ENCODE measurements at regions not wholly inside any gene's neighbourhood (a gene's known extent, or its start where the extent isn't known, plus 50 kb on each side); places are given as distances from the start of the nearest gene placed in this dataset.

- WGBS (ENCODE audit: low lambda C conversion rate), result 0% methylated on average over 2 of the region's 2 CpGs
- POLR2A ChIA-PET, result no interaction called here
Measured at GRCh38 chr14:97100306-97100705, 303.1 kb downstream of the VRK1 start.

More at GRCh38 chr14:97100306-97100705, 303.1 kb downstream of the VRK1 start:
- Histone ChIP-seq H3K4me1 (ENCODE audit: insufficient read depth, low read length) (no peaks in the 10 kb centered on the region), H3K4me3 (replicated peaks in 1 of 3; ENCODE audit: insufficient read depth in 1 of 3, low read depth in 2 of 3, low read length in 3 of 3) (no peak overlapping the region), H3K27me3 (ENCODE audit: control insufficient read depth in 1 of 2, insufficient read depth in 2 of 2, low read length in 2 of 2) (peaks cover 0 to 17% of the 10 kb centered on the region in 2 experiments; a peak in 2 of 5 replicates), H3K9ac (ENCODE audit: insufficient read depth, low read depth, low read length) (no peak overlapping the region), H4K20me1 (ENCODE audit: insufficient read depth, low read length) (no peaks in the 10 kb centered on the region), H3K4me2 (ENCODE audit: low read depth, low read length) (no peak overlapping the region), H3K27ac (ENCODE audit: extremely low read length, insufficient read depth, low read length) (no peak overlapping the region), H2AFZ (ENCODE audit: low read length) (no peak overlapping the region), H3K9me3 (ENCODE audit: low read length) (no peaks in the 10 kb centered on the region), H3K36me3 (replicated peaks in 1 of 2; ENCODE audit: control insufficient read depth in 1 of 2, insufficient read depth in 2 of 2, low read length in 2 of 2) (no peaks in the 10 kb centered on the region), H3K79me2 (ENCODE audit: insufficient read depth, low read length) (no peaks in the 10 kb centered on the region)
- DNase-seq (ENCODE audit: low spot score) (no peak), ATAC-seq (no peak), FAIRE-seq (no peak)
- no peak for TF ChIP-seq ZNF326 (CRISPR knock-in tag; IDR thresholded peaks at IDR 0.05; ENCODE audit: borderline replicate concordance)
- TF ChIP-seq ZNF639 (CRISPR knock-in tag; conservative IDR thresholded peaks at IDR 0.05), result no peak
- TF ChIP-seq ZNF788 (CRISPR knock-in tag; IDR thresholded peaks at IDR 0.05; ENCODE audit: borderline replicate concordance), result no peak
- TF ChIP-seq FOSL1 (CRISPR knock-in tag; IDR thresholded peaks at IDR 0.05; ENCODE audit: borderline replicate concordance), result no peak
- no peak for TF ChIP-seq ARID3A (IDR thresholded peaks at IDR 0.05; ENCODE audit: low read depth, low read length)
- TF ChIP-seq HES4 (CRISPR knock-in tag; IDR thresholded peaks at IDR 0.05; ENCODE audit: borderline replicate concordance), result no peak
- TF ChIP-seq CBX1 (IDR thresholded peaks at IDR 0.05; ENCODE audit: low read depth), result no peak
- no peak for TF ChIP-seq ZBTB46 (CRISPR knock-in tag; IDR thresholded peaks at IDR 0.05; ENCODE audit: borderline replicate concordance)
- TF ChIP-seq ZFP90 (CRISPR knock-in tag; IDR thresholded peaks at IDR 0.05; ENCODE audit: borderline replicate concordance), result no peak
- no peak for TF ChIP-seq SRSF4 (IDR thresholded peaks at IDR 0.05; ENCODE audit: low read depth, low read length, poor library complexity, severe bottlenecking)
- no peak for TF ChIP-seq TMF1 (CRISPR knock-in tag; IDR thresholded peaks at IDR 0.05; ENCODE audit: low read depth)
- TF ChIP-seq DMAP1 (CRISPR knock-in tag; IDR thresholded peaks at IDR 0.05), result no peak
- no peak for TF ChIP-seq YY1 (IDR thresholded peaks at IDR 0.05; ENCODE audit: insufficient read depth, insufficient replicate concordance, low read depth, low read length)
- no peak for TF ChIP-seq GTF3A (CRISPR knock-in tag; conservative IDR thresholded peaks at IDR 0.05)
- intact Hi-C loops (cut with micrococcal nuclease; ENCODE audit: unreplicated experiment) (no loop called here), in situ Hi-C loops (cut with HindIII; ENCODE audit: extremely low pct_ligation_motif_present, low pct_unique_long_range_greater_than_20kb) (no loop called here)
- CTCF ChIA-PET (ENCODE audit: low intra/inter-chr PET ratio, low total read pairs), result no interaction called here
- no TSS peak for BruUV-seq (replicated peaks)

Measured in HepG2 (cell line).